Endothelial cell (in vitro differentiated cells): ENCODE measurements at regions not wholly inside any gene's neighbourhood (a gene's known extent, or its start where the extent isn't known, plus 50 kb on each side); places are given as distances from the start of the nearest gene placed in this dataset.

Experiments used
- DNase-seq: peaks from one replicate; pipeline ENCODE4 v3.0.0; 2021; ENCODE audit warnings: low spot score
- H3K27ac Mint-ChIP-seq: one replicate; pipeline ENCODE4 v1.8.0; 2021; ENCODE audit warnings: mixed read lengths, inconsistent platforms; ENCODE audit not compliant: unreplicated experiment
- H3K27me3 Mint-ChIP-seq: one replicate; pipeline ENCODE4 v1.8.0; 2021; ENCODE audit warnings: mild to moderate bottlenecking, moderate library complexity, mixed read lengths, inconsistent platforms; ENCODE audit not compliant: unreplicated experiment
- H3K36me3 Mint-ChIP-seq: one replicate; pipeline ENCODE4 v1.8.0; 2021; ENCODE audit warnings: mild to moderate bottlenecking, low read depth, mixed read lengths, inconsistent platforms; ENCODE audit not compliant: unreplicated experiment
- H3K4me1 Mint-ChIP-seq: one replicate; pipeline ENCODE4 v1.8.0; 2021; ENCODE audit warnings: mild to moderate bottlenecking, mixed read lengths, inconsistent platforms; ENCODE audit not compliant: unreplicated experiment
- H3K4me3 Mint-ChIP-seq: one replicate; pipeline ENCODE4 v1.8.0; 2021; ENCODE audit warnings: mild to moderate bottlenecking, mixed read lengths, inconsistent platforms; ENCODE audit not compliant: unreplicated experiment
- H3K9me3 Mint-ChIP-seq: one replicate; pipeline ENCODE4 v1.8.0; 2021; ENCODE audit warnings: mixed read lengths, inconsistent platforms; ENCODE audit not compliant: unreplicated experiment
- TF ChIP-seq, protein P1 (sequence below): fragments of 200-600 bp; sonication (generic); IDR thresholded peaks from one replicate; pipeline ENCODE4 v1.5.0; 2021; ENCODE audit warnings: antibody characterized with exemption; ENCODE audit not compliant: unreplicated experiment

DNA sequence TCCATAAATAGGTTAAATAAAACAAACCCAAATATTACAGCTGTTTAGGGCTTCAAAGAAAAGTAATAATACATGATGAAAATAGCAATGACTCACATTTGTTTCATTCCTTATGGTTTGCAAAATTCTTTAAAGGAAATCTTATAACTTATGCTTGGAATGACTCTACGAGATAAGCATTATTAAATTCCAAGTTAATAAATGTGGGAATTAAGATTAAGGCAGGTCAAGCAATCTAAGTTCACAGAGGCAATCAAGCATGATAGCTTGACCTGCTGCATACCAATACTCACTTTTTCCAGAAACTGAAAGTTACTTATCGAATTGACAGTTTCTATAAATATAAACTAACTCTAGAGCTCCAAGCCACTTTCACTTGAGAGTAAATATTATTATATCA, 1002.9 kb upstream of the SEL1L start:
- Mint-ChIP-seq H3K4me3 (no peak overlapping the region), H3K9me3 (peaks cover 13% of the 10 kb centered on the region), H3K36me3 (no peaks in the 10 kb centered on the region), H3K4me1 (no peaks in the 10 kb centered on the region), H3K27me3 (no peaks in the 10 kb centered on the region), H3K27ac (no peak overlapping the region)
- TF ChIP-seq, protein P1, sequence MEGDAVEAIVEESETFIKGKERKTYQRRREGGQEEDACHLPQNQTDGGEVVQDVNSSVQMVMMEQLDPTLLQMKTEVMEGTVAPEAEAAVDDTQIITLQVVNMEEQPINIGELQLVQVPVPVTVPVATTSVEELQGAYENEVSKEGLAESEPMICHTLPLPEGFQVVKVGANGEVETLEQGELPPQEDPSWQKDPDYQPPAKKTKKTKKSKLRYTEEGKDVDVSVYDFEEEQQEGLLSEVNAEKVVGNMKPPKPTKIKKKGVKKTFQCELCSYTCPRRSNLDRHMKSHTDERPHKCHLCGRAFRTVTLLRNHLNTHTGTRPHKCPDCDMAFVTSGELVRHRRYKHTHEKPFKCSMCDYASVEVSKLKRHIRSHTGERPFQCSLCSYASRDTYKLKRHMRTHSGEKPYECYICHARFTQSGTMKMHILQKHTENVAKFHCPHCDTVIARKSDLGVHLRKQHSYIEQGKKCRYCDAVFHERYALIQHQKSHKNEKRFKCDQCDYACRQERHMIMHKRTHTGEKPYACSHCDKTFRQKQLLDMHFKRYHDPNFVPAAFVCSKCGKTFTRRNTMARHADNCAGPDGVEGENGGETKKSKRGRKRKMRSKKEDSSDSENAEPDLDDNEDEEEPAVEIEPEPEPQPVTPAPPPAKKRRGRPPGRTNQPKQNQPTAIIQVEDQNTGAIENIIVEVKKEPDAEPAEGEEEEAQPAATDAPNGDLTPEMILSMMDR: no peak
- DNase-seq: no peak

DNA sequence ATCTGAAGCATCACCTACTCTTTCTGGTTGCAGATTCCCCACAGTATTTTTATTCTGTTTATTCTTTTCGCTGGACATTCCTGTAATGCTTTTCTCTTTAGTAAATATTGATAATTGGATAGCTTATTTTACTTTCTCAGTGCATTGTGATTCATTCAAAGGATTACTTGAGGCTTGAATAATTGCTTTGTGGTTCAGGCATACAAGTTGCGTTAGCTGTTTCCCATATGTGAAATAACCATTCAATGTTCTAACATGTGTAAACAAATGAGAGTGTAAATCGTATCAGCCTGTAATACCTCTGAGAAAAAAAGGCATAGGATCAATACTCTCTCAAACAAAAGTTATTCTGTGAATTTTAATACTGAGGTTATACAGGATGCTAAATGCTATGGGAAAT, 1004.2 kb upstream of the SEL1L start:
- Mint-ChIP-seq H3K36me3 (no peaks in the 10 kb centered on the region), H3K27ac (no peak overlapping the region), H3K4me3 (no peak overlapping the region), H3K27me3 (no peaks in the 10 kb centered on the region), H3K9me3 (peaks cover 23% of the 10 kb centered on the region), H3K4me1 (no peaks in the 10 kb centered on the region)
- TF ChIP-seq, protein P1: no peak
- DNase-seq: no peak

DNA sequence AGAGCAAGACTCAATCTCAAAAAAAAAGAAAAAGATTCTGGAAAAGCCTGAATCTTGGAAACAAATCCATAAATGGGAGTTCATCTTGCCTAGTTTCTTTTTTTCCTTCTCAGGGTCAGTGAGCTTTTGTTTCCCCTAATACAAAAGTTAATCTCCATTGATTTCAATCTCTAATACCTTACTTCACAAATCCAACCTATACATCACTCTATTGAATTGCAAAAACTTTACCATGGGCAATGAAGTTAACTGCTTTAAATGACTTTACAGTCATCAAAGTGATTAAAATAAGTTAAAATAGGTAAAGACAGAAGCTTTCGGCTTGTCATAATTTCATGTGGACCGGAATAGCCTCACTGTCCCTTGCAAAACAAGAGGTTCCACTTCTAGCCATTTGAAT, 1012.7 kb upstream of the SEL1L start:
- peaks cover 28% of the 10 kb centered on the region for H3K9me3 Mint-ChIP-seq
- H3K27ac Mint-ChIP-seq: no peak overlapping the region
- no peaks in the 10 kb centered on the region for H3K36me3 Mint-ChIP-seq
- H3K4me3 Mint-ChIP-seq: no peak overlapping the region
- TF ChIP-seq, protein P1: no peak
- H3K27me3 Mint-ChIP-seq: no peaks in the 10 kb centered on the region
- no peak for DNase-seq
- no peaks in the 10 kb centered on the region for H3K4me1 Mint-ChIP-seq

DNA sequence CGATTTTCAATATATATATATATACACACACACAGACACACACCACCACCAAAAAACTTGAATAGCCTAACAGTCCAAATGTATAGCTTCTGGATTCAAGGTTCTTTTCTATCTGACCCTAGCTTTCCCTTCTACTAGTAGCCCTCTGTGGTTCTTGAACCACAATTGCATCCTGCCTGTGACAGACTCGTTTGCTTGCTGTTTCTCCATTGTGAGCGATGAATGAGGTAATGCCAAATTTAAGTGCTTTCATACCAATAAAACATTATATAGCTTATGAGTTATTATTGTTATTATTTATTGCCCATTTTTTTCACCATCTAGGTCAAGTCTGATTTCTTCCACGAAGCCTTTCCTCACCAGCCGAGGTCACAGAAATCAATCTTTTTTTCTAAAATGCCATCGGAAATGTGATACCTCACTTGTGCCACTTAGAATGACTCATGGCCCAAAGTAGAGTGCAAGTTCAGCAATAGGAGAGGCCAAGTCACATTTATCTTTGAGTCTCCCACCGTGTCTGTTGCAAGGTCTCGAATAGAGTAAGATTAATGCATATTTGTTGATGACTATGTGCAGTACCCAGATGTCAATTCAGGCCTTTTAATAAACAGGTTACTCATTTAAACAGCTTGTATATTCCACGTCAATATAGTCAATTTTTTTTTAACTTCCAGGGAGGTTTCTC, 1015.8 kb upstream of the SEL1L start:
- Mint-ChIP-seq H3K4me3 (no peak overlapping the region), H3K36me3 (no peaks in the 10 kb centered on the region), H3K9me3 (peaks cover 4% of the 10 kb centered on the region), H3K27ac (no peak overlapping the region), H3K4me1 (no peaks in the 10 kb centered on the region), H3K27me3 (no peaks in the 10 kb centered on the region)
- TF ChIP-seq, protein P1: no peak
- DNase-seq: no peak

DNA sequence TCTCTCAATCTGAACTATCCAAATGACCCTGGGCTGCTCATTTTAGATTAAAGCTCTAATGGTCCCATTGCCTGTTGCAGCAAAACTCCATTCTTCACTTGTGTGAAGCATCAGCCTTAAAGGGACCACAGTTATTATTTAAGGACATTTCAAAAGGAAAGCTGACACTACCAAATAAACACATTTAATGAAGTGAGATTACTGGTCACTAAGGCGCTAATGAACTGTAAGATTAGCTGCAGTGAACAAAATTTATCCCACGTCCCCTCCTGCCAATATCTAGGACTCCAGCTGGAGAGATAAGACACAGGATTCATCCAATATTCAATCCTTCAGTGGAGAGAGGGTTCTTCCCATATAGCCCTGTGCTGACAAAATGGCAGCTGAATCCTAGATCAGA, 1029.2 kb upstream of the SEL1L start:
- TF ChIP-seq, protein P1: no peak
- no peaks in the 10 kb centered on the region for H3K27me3 Mint-ChIP-seq
- no peaks in the 10 kb centered on the region for H3K9me3 Mint-ChIP-seq
- no peaks in the 10 kb centered on the region for H3K4me1 Mint-ChIP-seq
- no peaks in the 10 kb centered on the region for H3K36me3 Mint-ChIP-seq
- no peak overlapping the region for H3K27ac Mint-ChIP-seq
- DNase-seq: no peak
- no peak overlapping the region for H3K4me3 Mint-ChIP-seq
